ENCODE measurements at regions not wholly inside any gene's neighbourhood (a gene's known extent, or its start where the extent isn't known, plus 50 kb on each side); places are given as distances from the start of the nearest gene placed in this dataset.

GRCh38 chr2:204344119-204344518 lies 201.2 kb upstream of the PARD3B start:
- no peak overlapping the region for H3K4me2 ChIP-seq (ENCODE audit: low read depth, low read length, poor library complexity, severe bottlenecking)
- H3K4me1 ChIP-seq (ENCODE audit: insufficient read depth, low read length, poor library complexity, severe bottlenecking), result no peaks in the 10 kb centered on the region
- no peak overlapping the region for H2AFZ ChIP-seq (ENCODE audit: low read length)
- TF ChIP-seq CTCF (conservative IDR thresholded peaks at IDR 0.05; ENCODE audit: low read length), result no peak
- TF ChIP-seq EZH2phosphoT487 (IDR thresholded peaks at IDR 0.05; ENCODE audit: borderline replicate concordance), result no peak
- no peak overlapping the region for H3K9ac ChIP-seq (ENCODE audit: low read depth, low read length, poor library complexity, severe bottlenecking)
- no peaks in the 10 kb centered on the region for H3K27me3 ChIP-seq (ENCODE audit: insufficient read depth, low read length, poor library complexity, severe bottlenecking)
- H3K79me2 ChIP-seq (ENCODE audit: insufficient read depth, low read length), result no peaks in the 10 kb centered on the region
- no peaks in the 10 kb centered on the region for H3K36me3 ChIP-seq (ENCODE audit: insufficient read depth, low read length)
- H3K4me3 ChIP-seq (ENCODE audit: low read length, poor library complexity, severe bottlenecking), result no peak overlapping the region
- H4K20me1 ChIP-seq (ENCODE audit: insufficient read depth, low read length, poor library complexity, severe bottlenecking), result no peaks in the 10 kb centered on the region
- no peaks in the 10 kb centered on the region for H3K9me2 ChIP-seq (replicated peaks; ENCODE audit: low read depth, low read length)
- H3F3A ChIP-seq (ENCODE audit: low read depth), result no peaks in the 10 kb centered on the region
- H3K9me3 ChIP-seq (ENCODE audit: insufficient read depth, low read depth, low read length), result no peaks in the 10 kb centered on the region

DNA sequence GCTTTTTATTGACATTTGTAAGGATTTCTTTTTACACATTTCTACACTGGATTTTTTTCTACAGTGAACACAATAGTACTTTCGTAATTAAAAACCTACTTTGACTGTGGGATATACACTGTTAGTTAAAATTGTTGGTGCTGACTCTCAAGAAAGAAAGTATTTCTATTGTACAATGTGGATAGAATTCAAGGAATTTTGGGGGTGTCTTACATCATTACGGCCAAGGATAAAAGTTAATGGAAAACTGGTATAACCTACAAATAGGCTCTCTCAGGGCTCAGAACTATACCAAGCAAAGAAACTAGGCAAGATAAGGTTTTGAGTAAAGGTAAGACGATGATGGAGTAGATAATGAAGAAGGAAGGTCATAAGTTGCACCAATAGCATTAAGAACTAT lies 198.4 kb upstream of the PARD3B start:
- Histone ChIP-seq H3K9me2 (replicated peaks; ENCODE audit: low read depth, low read length) (no peaks in the 10 kb centered on the region), H3K9me3 (ENCODE audit: insufficient read depth, low read depth, low read length) (no peaks in the 10 kb centered on the region), H3K36me3 (ENCODE audit: insufficient read depth, low read length) (no peaks in the 10 kb centered on the region), H2AFZ (ENCODE audit: low read length) (no peak overlapping the region), H3K4me1 (ENCODE audit: insufficient read depth, low read length, poor library complexity, severe bottlenecking) (no peaks in the 10 kb centered on the region), H4K20me1 (ENCODE audit: insufficient read depth, low read length, poor library complexity, severe bottlenecking) (no peaks in the 10 kb centered on the region), H3K4me3 (ENCODE audit: low read length, poor library complexity, severe bottlenecking) (no peak overlapping the region), H3K4me2 (ENCODE audit: low read depth, low read length, poor library complexity, severe bottlenecking) (no peak overlapping the region), H3K27me3 (ENCODE audit: insufficient read depth, low read length, poor library complexity, severe bottlenecking) (no peaks in the 10 kb centered on the region), H3K9ac (ENCODE audit: low read depth, low read length, poor library complexity, severe bottlenecking) (no peak overlapping the region), H3F3A (ENCODE audit: low read depth) (no peaks in the 10 kb centered on the region), H3K79me2 (ENCODE audit: insufficient read depth, low read length) (no peaks in the 10 kb centered on the region)
- TF ChIP-seq CTCF (conservative IDR thresholded peaks at IDR 0.05; ENCODE audit: low read length) (no peak), EZH2phosphoT487 (IDR thresholded peaks at IDR 0.05; ENCODE audit: borderline replicate concordance) (no peak)

- Histone ChIP-seq H3K9me3 (ENCODE audit: insufficient read depth, low read depth, low read length) (no peaks in the 10 kb centered on the region), H3F3A (ENCODE audit: low read depth) (no peaks in the 10 kb centered on the region), H3K4me1 (ENCODE audit: insufficient read depth, low read length, poor library complexity, severe bottlenecking) (no peaks in the 10 kb centered on the region), H3K9ac (ENCODE audit: low read depth, low read length, poor library complexity, severe bottlenecking) (no peak overlapping the region), H3K4me3 (ENCODE audit: low read length, poor library complexity, severe bottlenecking) (no peak overlapping the region), H3K79me2 (ENCODE audit: insufficient read depth, low read length) (no peaks in the 10 kb centered on the region), H2AFZ (ENCODE audit: low read length) (no peak overlapping the region), H4K20me1 (ENCODE audit: insufficient read depth, low read length, poor library complexity, severe bottlenecking) (no peaks in the 10 kb centered on the region), H3K36me3 (ENCODE audit: insufficient read depth, low read length) (no peaks in the 10 kb centered on the region), H3K27me3 (ENCODE audit: insufficient read depth, low read length, poor library complexity, severe bottlenecking) (no peaks in the 10 kb centered on the region), H3K9me2 (replicated peaks; ENCODE audit: low read depth, low read length) (no peaks in the 10 kb centered on the region), H3K4me2 (ENCODE audit: low read depth, low read length, poor library complexity, severe bottlenecking) (no peak overlapping the region)
- TF ChIP-seq EZH2phosphoT487 (IDR thresholded peaks at IDR 0.05; ENCODE audit: borderline replicate concordance) (no peak), CTCF (conservative IDR thresholded peaks at IDR 0.05; ENCODE audit: low read length) (no peak)
These were observed 191.5 kb upstream of the PARD3B start for GRCh38 chr2:204353823-204354222.
